ENCODE measurements at regions not wholly inside any gene's neighbourhood (a gene's known extent, or its start where the extent isn't known, plus 50 kb on each side); places are given as distances from the start of the nearest gene placed in this dataset.

DNA sequence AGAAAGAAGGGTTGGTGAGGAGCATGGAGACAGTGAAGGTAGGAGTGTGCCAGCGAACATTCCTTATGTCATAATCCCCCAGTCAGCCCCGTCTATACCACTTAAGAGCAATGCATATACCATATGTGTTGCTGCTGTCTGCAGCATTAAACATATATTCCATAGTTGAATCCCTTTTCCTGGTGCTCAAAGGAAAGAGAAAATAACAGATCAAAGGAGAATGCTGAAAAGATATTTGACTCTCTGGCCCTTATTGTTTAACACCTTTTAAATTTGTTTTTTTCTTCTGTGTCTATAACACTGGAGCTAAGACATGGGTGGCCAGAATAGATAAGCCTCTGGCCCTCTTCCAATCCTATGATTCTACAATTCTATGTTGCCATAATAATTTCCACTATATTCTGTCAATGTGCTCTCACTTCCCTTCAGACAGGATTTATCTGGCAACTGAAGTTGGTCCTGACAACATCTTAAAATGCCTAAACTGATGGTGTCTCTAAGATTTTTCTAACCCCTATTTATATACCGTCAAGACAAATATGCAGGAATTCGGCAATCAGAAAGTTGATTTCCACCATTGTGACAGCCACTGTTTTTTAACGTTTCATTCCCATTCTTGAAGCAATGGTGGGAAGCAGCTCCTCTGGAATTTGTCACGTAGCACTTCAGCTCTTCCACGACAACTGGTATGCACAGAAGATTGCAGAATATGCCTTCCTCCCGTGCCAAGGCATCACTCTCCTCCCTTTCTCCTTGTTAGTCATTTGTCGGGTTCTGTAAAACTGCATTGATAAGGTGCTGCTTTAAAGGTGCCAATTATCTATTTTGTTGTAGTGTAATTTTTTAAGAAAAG is 204.7 kb downstream of the BCAT1 start:
- Histone ChIP-seq H4K8ac (ENCODE audit: low read depth in 2 of 2, low read length in 2 of 2) (no peak overlapping the region), H3K36me3 (ENCODE audit: control insufficient read depth, insufficient read depth, low read length) (no peaks in the 10 kb centered on the region), H2AK9ac (replicated peaks; ENCODE audit: low read depth, low read length, poor library complexity) (no peak overlapping the region), H3K27me3 (ENCODE audit: control insufficient read depth, insufficient read depth, low read length) (no peaks in the 10 kb centered on the region), H4K5ac (ENCODE audit: low read depth, low read length) (no peak overlapping the region), H2AFZ (replicated peaks; ENCODE audit: low read length, poor library complexity) (peak overlapping the region; percentile 9), H2BK20ac (ENCODE audit: low read depth, low read length) (no peak overlapping the region), H3K4me2 (ENCODE audit: low read depth, low read length) (no peak overlapping the region), H3K9ac (ENCODE audit: low read depth, low read length) (no peak overlapping the region), H3K56ac (ENCODE audit: extremely low read depth, insufficient read depth, low read length) (no peak overlapping the region), H3K23ac (ENCODE audit: low read depth, low read length) (no peak overlapping the region), H2BK120ac (ENCODE audit: low read depth, low read length) (no peak overlapping the region), H3K9me1 (ENCODE audit: insufficient read depth, low read length) (no peaks in the 10 kb centered on the region), H4K20me1 (ENCODE audit: insufficient read depth, low read length) (no peaks in the 10 kb centered on the region), H2BK15ac (ENCODE audit: low read depth, low read length) (0 out of 3 replicates have a peak overlapping the region, but pooled peaks have one; percentile 60), H2AK5ac (ENCODE audit: low read depth, low read length) (0 out of 2 replicates have a peak overlapping the region, but pooled peaks have one; percentile 0), H3K4ac (ENCODE audit: low read depth, low read length) (no peak overlapping the region), H4K91ac (ENCODE audit: insufficient read depth, low read depth, low read length) (no peak overlapping the region), H3K4me3 (ENCODE audit: insufficient read depth, low read depth, low read length) (no peak overlapping the region), H3K27ac (ENCODE audit: insufficient read depth, low read length) (no peak overlapping the region), H3K4me1 (ENCODE audit: control insufficient read depth, insufficient read depth, low read length) (no peaks in the 10 kb centered on the region), H3K9me3 (ENCODE audit: control insufficient read depth, insufficient read depth, low read length) (no peaks in the 10 kb centered on the region), H2BK5ac (ENCODE audit: low read depth, low read length, poor library complexity, severe bottlenecking) (no peak overlapping the region), H3K79me1 (ENCODE audit: low read depth in 1 of 2, low read length in 2 of 2) (no peaks in the 10 kb centered on the region), H3K14ac (replicated peaks; ENCODE audit: low read depth, low read length) (peak overlapping the region; percentile 4; the same call in 1 of the 2 replicates), H3K18ac (ENCODE audit: low read depth, low read length) (0 out of 2 replicates have a peak overlapping the region, but pooled peaks have one; percentile 3)
- intact Hi-C loops (cut with micrococcal nuclease) (no loop called here), in situ Hi-C loops (cut with MboI; ENCODE audit: low sequenced_read_pairs) (no loop called here), dilution Hi-C loops (cut with HindIII; ENCODE audit: low sequenced_read_pairs, unreplicated experiment) (no loop called here)
- ATAC-seq (ENCODE audit: low read depth) (peak; percentile 59), DNase-seq (no peak)
- POLR2A ChIA-PET (ENCODE audit: unreplicated experiment), result no interaction called here
- 60% methylated on average over 1 of the region's 9 CpGs; no CpG with 5 or more reads in 1 of the 2 experiments for WGBS, 2 experiments (ENCODE audit: extremely low coverage in 2 of 2, insufficient read length in 1 of 2)
- BruUV-seq (replicated peaks), result no TSS peak
- TF ChIP-seq FOS (IDR thresholded peaks at IDR 0.05; ENCODE audit: low read depth, low read length), result no peak
- no peak for TF ChIP-seq RFX5 (IDR thresholded peaks at IDR 0.05; ENCODE audit: low read depth, low read length)
- TF ChIP-seq RAD21 (IDR thresholded peaks at IDR 0.05; ENCODE audit: low read length), result no peak
- CTCF ChIA-PET, result no interaction called here

All from IMR-90 (cell line).